Stimulated activated CD4-positive, alpha-beta T cell treated with anti-CD3 and anti-CD28 coated beads, Interleukin-15, amount 100 ng/mL, for 48 hours (primary cell): ENCODE measurements at regions not wholly inside any gene's neighbourhood (a gene's known extent, or its start where the extent isn't known, plus 50 kb on each side); places are given as distances from the start of the nearest gene placed in this dataset.

Experiments
- DNase-seq, 2 donors: peaks; one replicate each; pipeline ENCODE4 v3.0.0-alpha.2; 2020; ENCODE audit warnings: low read depth in 2 of 2

- no peak for DNase-seq
Measured at GRCh38 chr1:106677181-106677580, 379.3 kb upstream of the PRMT6 start.

- no peak for DNase-seq
Measured at GRCh38 chr1:106677721-106678120, 378.8 kb upstream of the PRMT6 start.

- DNase-seq: no peak
Measured at GRCh38 chr1:106678279-106679050, 378.0 kb upstream of the PRMT6 start.

- no peak for DNase-seq
Measured at GRCh38 chr1:106680216-106680615, 376.3 kb upstream of the PRMT6 start.

GRCh38 chr1:106680776-106681344, 375.6 kb upstream of the PRMT6 start:
- DNase-seq: no peak

- no peak for DNase-seq
Measured at GRCh38 chr1:106681939-106682522, 374.4 kb upstream of the PRMT6 start.

- no peak for DNase-seq
Measured at GRCh38 chr1:106688446-106688845, 368.0 kb upstream of the PRMT6 start.

GRCh38 chr1:106698660-106699059, 357.8 kb upstream of the PRMT6 start:
- no peak for DNase-seq

GRCh38 chr1:106699433-106699832, 357.0 kb upstream of the PRMT6 start:
- DNase-seq: no peak

GRCh38 chr1:106700211-106700610, 356.3 kb upstream of the PRMT6 start:
- no peak for DNase-seq

GRCh38 chr1:106705971-106706370, 350.5 kb upstream of the PRMT6 start:
- no peak for DNase-seq

GRCh38 chr1:106717591-106717990, 338.9 kb upstream of the PRMT6 start:
- no peak for DNase-seq

- DNase-seq: no peak
Measured at GRCh38 chr1:106721790-106722189, 334.7 kb upstream of the PRMT6 start.

- no peak for DNase-seq
Measured at GRCh38 chr1:106722466-106722865, 334.0 kb upstream of the PRMT6 start.

- no peak for DNase-seq
Measured at GRCh38 chr1:106727171-106727570, 329.3 kb upstream of the PRMT6 start.

- no peak for DNase-seq
Measured at GRCh38 chr1:106746448-106747085, 309.9 kb upstream of the PRMT6 start.

- no peak for DNase-seq
Measured at GRCh38 chr1:106747232-106747631, 309.2 kb upstream of the PRMT6 start.

- no peak for DNase-seq
Measured at GRCh38 chr1:106747791-106748190, 308.7 kb upstream of the PRMT6 start.

- DNase-seq: no peak
Measured at GRCh38 chr1:106748606-106749005, 307.9 kb upstream of the PRMT6 start.

- DNase-seq: no peak
Measured at GRCh38 chr1:106749491-106749890, 307.0 kb upstream of the PRMT6 start.

- DNase-seq: no peak
Measured at GRCh38 chr1:106749906-106750305, 306.6 kb upstream of the PRMT6 start.

GRCh38 chr1:106751002-106751401, 305.5 kb upstream of the PRMT6 start:
- DNase-seq: no peak

- no peak for DNase-seq
Measured at GRCh38 chr1:106753066-106753465, 303.4 kb upstream of the PRMT6 start.
